GM18519 (cell line): ENCODE measurements at regions not wholly inside any gene's neighbourhood (a gene's known extent, or its start where the extent isn't known, plus 50 kb on each side); places are given as distances from the start of the nearest gene placed in this dataset.

Source experiments
- ATAC-seq: cut with Tn5 transposase; IDR thresholded peaks from one replicate; pipeline ENCODE4 v1.9.1; 2021; ENCODE audit warnings: mild to moderate bottlenecking, moderate library complexity; ENCODE audit not compliant: unreplicated experiment, low FRiP score

GRCh38 chr17:14779241-14779640, 478.4 kb downstream of the HS3ST3B1 start:
- ATAC-seq: no peak

- no peak for ATAC-seq
Measured at GRCh38 chr17:14777291-14777690, 476.4 kb downstream of the HS3ST3B1 start.

DNA sequence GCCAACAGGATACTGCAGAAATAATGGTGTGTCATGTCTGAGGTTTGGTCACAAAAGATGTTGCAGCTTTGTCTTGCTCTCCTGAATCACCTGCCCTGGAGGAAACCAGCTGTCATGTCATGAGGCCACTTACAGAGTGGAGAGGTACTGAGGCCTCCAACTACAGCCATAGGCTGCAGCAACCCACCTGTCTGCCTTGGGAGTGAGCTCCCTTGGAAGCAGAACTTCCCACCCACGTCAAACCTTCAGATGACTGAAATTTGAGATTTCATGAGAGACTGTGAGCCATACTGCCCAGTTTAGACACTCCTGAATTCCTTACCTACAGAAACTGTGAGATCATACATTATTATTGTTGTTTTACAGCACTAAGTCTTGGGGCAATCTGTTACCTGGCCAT, 475.9 kb downstream of the HS3ST3B1 start:
- ATAC-seq: no peak

- ATAC-seq: no peak
Measured at GRCh38 chr17:14775731-14776492, 475.0 kb downstream of the HS3ST3B1 start.

GRCh38 chr17:14774774-14775173, 473.9 kb downstream of the HS3ST3B1 start:
- no peak for ATAC-seq

DNA sequence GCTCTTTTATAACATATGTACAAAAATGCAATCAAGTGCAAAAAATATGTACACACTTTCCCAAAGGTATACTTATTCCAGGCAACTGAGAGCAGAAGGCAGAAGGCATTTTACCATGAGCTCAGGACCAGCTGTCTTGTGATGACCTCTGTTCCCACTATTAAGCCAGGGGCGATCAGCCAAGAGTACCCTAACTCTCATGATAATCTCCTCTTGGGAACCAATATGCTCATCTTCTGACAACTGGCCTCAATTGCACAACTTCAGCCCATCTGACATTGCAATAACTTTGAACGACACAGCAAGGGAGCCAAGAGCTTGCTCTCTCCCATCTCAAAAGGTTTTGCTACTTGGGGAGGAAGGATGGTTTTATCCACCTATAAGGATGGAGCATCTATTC, 471.9 kb downstream of the HS3ST3B1 start:
- ATAC-seq: no peak

- ATAC-seq: no peak
Measured at GRCh38 chr17:14771543-14771942, 470.7 kb downstream of the HS3ST3B1 start.

GRCh38 chr17:14768923-14769322, 468.0 kb downstream of the HS3ST3B1 start:
- ATAC-seq: no peak

DNA sequence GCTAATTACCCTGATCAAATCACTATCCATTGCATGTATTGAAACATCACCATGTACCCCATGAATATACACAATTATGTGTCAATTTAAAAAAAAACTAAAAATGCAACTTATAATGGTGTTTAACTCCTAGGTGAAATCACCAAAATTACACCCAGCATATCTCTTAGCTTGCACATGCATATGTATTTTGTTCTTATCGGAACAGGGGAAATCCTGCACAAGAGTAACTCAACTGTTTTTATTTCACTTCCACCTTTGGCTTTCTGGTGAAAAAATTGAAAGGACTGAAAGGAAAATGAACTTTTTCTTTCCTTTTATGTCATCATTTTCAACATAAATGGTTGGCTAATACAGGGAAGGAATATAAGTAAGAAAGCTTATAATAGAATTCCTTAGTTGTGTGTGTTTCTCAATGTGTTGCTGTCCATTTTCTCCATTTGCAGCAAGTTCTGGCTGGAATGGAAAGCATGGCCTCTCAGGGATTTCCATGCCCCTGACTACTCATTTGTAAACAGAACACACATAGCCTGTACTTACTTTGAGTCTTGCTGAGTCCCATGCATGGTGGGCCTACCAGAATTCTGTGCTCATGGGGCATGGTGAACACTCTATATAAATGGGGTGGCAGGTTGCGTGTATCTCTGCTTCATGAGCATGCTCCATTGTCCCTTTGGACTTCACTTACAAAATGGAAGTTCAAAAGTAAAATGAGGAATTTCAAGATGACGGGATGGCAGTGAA, 462.0 kb downstream of the HS3ST3B1 start:
- ATAC-seq: no peak

- no peak for ATAC-seq
Measured at GRCh38 chr17:14760719-14761411, 460.0 kb downstream of the HS3ST3B1 start.

DNA sequence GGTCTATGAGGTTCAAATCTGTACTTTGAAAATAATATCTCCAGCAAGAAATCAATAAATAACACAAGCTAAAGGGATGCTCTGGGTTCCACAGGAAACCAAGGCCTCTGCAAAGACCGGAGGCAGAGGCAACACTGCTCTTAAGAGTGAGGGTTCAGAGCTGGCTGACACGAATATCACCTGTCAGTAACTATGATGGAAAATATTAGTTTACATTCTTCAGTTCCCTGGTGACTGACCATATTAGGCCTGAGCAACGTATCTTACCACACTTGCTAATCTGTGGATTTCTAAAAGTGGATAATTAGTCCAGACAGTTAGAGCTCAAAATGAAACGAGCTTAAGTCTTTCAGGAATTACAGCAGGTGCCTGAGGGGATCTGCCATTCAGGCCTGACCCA, 459.3 kb downstream of the HS3ST3B1 start:
- no peak for ATAC-seq

- no peak for ATAC-seq
Measured at GRCh38 chr17:14759325-14759724, 458.4 kb downstream of the HS3ST3B1 start.

DNA sequence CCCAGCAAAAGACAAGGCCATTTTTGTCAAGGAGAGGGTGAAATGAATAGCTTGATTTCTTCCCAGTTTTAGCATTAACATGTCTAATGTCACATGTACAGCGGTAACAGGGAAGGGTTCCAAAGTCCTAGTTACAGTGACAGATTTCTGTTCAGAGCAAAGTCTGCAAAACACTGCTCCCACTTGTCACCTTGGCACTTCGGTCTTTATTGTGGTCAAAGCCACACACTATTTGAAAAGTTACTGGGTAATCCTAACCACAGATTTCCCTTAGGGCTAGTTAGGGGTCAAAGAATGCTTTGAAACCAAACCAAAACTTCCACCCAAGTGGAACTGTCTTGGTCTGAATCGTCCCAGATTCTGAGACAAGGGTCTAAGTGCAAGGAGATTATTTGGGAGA, 455.6 kb downstream of the HS3ST3B1 start:
- ATAC-seq: no peak

GRCh38 chr17:14755002-14755401, 454.1 kb downstream of the HS3ST3B1 start:
- ATAC-seq: no peak

DNA sequence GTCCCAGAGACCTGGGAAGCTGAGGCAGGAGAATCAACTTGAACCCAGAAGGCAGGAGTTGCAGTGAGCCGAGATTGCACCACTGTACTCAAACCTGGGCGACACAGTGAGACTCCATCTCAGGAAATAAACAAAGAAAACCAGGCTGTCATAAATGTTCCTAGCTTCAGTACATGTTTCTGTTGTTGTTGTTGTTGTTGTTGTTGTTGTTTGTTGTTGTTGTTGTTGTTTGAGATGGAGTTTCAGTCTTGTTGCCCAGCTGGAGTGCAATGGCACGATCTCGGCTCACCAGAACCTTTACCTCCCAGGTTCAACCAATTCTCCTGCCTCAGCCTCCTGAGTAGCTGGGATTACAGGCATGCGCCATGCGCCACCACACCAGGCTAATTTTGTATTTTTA, 452.5 kb downstream of the HS3ST3B1 start:
- ATAC-seq: no peak

GRCh38 chr17:14752011-14752410, 451.1 kb downstream of the HS3ST3B1 start:
- no peak for ATAC-seq

DNA sequence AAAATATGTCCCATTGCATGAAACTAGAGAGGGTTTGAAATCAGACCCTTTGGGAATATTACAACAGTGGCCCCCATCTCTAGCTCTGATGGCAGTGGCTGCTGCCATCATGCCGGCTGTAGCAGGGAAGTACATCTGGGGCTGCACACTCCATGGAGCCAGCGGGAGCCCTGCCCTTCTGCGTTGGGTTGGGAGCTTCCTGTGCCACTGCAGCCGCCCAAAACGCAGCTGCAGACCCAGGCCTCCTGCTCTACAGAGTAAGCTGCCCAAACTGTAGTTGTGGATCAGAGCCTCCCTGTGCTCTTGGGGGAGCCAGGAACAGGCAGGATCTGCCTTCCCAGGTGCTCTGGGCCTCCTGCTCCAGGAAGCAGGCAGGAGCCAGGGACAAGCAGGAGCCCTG, 450.0 kb downstream of the HS3ST3B1 start:
- no peak for ATAC-seq

GRCh38 chr17:14749269-14749668, 448.4 kb downstream of the HS3ST3B1 start:
- ATAC-seq: no peak

DNA sequence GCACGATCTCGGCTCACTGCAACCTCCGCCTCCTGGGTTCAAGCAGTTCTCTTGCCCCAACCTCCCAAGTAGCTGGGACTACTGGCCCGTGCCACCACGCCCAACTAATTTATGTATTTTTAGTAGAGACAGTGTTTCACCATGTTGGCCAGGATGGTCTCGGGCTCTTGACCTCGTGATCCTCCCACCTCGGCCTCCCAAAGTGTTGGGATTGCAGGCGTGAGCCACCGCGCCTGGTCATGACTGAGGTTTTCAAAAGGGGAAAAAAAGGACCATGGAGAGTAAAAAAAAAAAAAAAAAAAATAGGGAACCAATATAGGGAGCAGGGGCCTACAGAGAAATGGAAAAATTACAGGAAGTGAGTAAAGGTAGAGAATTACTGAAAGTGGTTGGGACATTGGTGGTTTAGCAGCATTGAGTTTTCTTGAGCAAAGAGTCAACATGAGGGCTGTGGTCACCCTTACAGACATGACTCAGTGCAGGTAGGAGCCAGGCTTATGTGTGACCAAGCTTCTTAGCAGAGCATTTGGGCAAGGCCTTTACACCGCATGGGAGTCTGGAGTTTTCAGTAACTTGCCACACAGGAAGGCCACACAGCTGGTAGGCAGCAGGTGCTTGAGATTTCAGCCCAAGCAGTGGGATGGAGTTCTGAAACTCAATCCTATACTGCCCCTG, 447.3 kb downstream of the HS3ST3B1 start:
- ATAC-seq: peak; percentile 68

DNA sequence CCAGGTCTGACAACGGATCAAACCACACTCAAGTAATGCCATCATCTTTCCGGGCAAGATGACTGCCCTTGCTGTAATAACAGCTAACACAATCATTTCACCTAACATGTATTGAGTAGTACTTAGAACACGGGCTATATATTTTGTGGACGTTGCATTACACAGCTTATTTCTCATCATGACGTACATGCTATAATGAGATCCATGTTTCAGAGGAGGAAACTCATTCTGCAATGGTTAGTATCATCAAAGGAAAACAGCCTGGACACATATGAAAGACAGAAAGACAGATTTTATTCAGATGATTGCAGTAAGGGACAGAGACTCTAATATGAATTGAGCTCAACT, 446.7 kb downstream of the HS3ST3B1 start:
- ATAC-seq: no peak
